ENCODE measurements at regions not wholly inside any gene's neighbourhood (a gene's known extent, or its start where the extent isn't known, plus 50 kb on each side); places are given as distances from the start of the nearest gene placed in this dataset.

- intact Hi-C loops (cut with micrococcal nuclease) = no loop called here
- Mint-ChIP-seq H3K9me3 (no peaks in the 10 kb centered on the region), H3K36me3 (ENCODE audit: low read depth) (no peaks in the 10 kb centered on the region), H3K27me3 (peaks cover 35% of the 10 kb centered on the region), H3K4me3 (no peak overlapping the region), H3K4me1 (peaks cover 15% of the 10 kb centered on the region), H3K27ac (no peak overlapping the region)
- ChIA-PET CTCF (no interaction called here), POLR2A (no interaction called here)
- ATAC-seq (ENCODE audit: low read depth) (no peak), DNase-seq (no peak)
- TF ChIP-seq CTCF (IDR thresholded peaks at IDR 0.05) = no peak
Observed at GRCh38 chr6:40753675-40754448, 166.7 kb upstream of the LRFN2 start.

- DNase-seq (no peak), ATAC-seq (ENCODE audit: low read depth) (no peak)
- peaks cover 15% of the 10 kb centered on the region for H3K4me1 Mint-ChIP-seq
- ChIA-PET CTCF (no interaction called here), POLR2A (no interaction called here)
- intact Hi-C loops (cut with micrococcal nuclease) = no loop called here
- TF ChIP-seq CTCF (IDR thresholded peaks at IDR 0.05) = no peak
- no peak overlapping the region for H3K27ac Mint-ChIP-seq
- H3K36me3 Mint-ChIP-seq (ENCODE audit: low read depth) = no peaks in the 10 kb centered on the region
- no peaks in the 10 kb centered on the region for H3K9me3 Mint-ChIP-seq
- peaks cover 33% of the 10 kb centered on the region for H3K27me3 Mint-ChIP-seq
- H3K4me3 Mint-ChIP-seq = no peak overlapping the region
Observed at GRCh38 chr6:40753048-40753447, 165.9 kb upstream of the LRFN2 start.

GRCh38 chr6:40744835-40745234 is 157.7 kb upstream of the LRFN2 start:
- POLR2A ChIA-PET = no interaction called here
- TF ChIP-seq CTCF (IDR thresholded peaks at IDR 0.05) = no peak
- no peaks in the 10 kb centered on the region for H3K9me3 Mint-ChIP-seq
- CTCF ChIA-PET = no interaction called here
- no peaks in the 10 kb centered on the region for H3K36me3 Mint-ChIP-seq (ENCODE audit: low read depth)
- H3K4me1 Mint-ChIP-seq = no peaks in the 10 kb centered on the region
- DNase-seq (no peak), ATAC-seq (ENCODE audit: low read depth) (no peak)
- no peak overlapping the region for H3K27ac Mint-ChIP-seq
- H3K4me3 Mint-ChIP-seq = no peak overlapping the region
- peaks cover 20% of the 10 kb centered on the region for H3K27me3 Mint-ChIP-seq
- intact Hi-C loops (cut with micrococcal nuclease) = no loop called here

GRCh38 chr6:40743690-40744446 is 156.7 kb upstream of the LRFN2 start:
- Mint-ChIP-seq H3K27me3 (peaks cover 20% of the 10 kb centered on the region), H3K4me3 (no peak overlapping the region), H3K4me1 (no peaks in the 10 kb centered on the region), H3K27ac (no peak overlapping the region), H3K36me3 (ENCODE audit: low read depth) (no peaks in the 10 kb centered on the region), H3K9me3 (no peaks in the 10 kb centered on the region)
- DNase-seq = no peak
- intact Hi-C loops (cut with micrococcal nuclease) = no loop called here
- ChIA-PET POLR2A (no interaction called here), CTCF (no interaction called here)
- no peak for ATAC-seq (ENCODE audit: low read depth)
- TF ChIP-seq CTCF (IDR thresholded peaks at IDR 0.05) = no peak

- H3K27me3 Mint-ChIP-seq = peaks cover 20% of the 10 kb centered on the region
- no peaks in the 10 kb centered on the region for H3K36me3 Mint-ChIP-seq (ENCODE audit: low read depth)
- no peaks in the 10 kb centered on the region for H3K4me1 Mint-ChIP-seq
- intact Hi-C loops (cut with micrococcal nuclease) = no loop called here
- H3K27ac Mint-ChIP-seq = no peak overlapping the region
- ChIA-PET CTCF (no interaction called here), POLR2A (no interaction called here)
- no peak overlapping the region for H3K4me3 Mint-ChIP-seq
- DNase-seq (no peak), ATAC-seq (ENCODE audit: low read depth) (no peak)
- TF ChIP-seq CTCF (IDR thresholded peaks at IDR 0.05) = no peak
- H3K9me3 Mint-ChIP-seq = no peaks in the 10 kb centered on the region
Observed at GRCh38 chr6:40743226-40743625, 156.1 kb upstream of the LRFN2 start.
